OCI-LY3 (cell line): ENCODE measurements at regions not wholly inside any gene's neighbourhood (a gene's known extent, or its start where the extent isn't known, plus 50 kb on each side); places are given as distances from the start of the nearest gene placed in this dataset.

Source experiments
- CTCF ChIP-seq: fragments of 200-600, 300-600 bp; sonication (generic); IDR thresholded peaks from 2 replicates; pipeline ENCODE4 v1.5.1; 2014; ENCODE audit warnings: antibody characterized with exemption, low read length, low read depth
- EZH2phosphoT487 ChIP-seq: fragments of 200-600 bp; shearing (Covaris generic); IDR thresholded peaks from 2 replicates; pipeline ENCODE4 v1.6.1; 2018; ENCODE audit warnings: antibody characterized with exemption, mixed run types, low read depth

- TF ChIP-seq CTCF (no peak), EZH2phosphoT487 (no peak)
These were observed 111.9 kb upstream of the NRBF2 start for GRCh38 chr10:63021225-63021624.
